ENCODE measurements at regions not wholly inside any gene's neighbourhood (a gene's known extent, or its start where the extent isn't known, plus 50 kb on each side); places are given as distances from the start of the nearest gene placed in this dataset.
"Not testable (repeated sequence)": the region's sequence is repeated elsewhere in the genome, so short reads cannot be mapped to it uniquely, and the experiment has no call there.

- DNase-seq (ENCODE audit: low read depth in 2 of 2): no peak
Observed at GRCh38 chr4:66034671-66035070, 364.4 kb upstream of the EPHA5 start.

- no peak for DNase-seq (ENCODE audit: low read depth in 2 of 2)
Observed at GRCh38 chr4:66034262-66034661, 364.0 kb upstream of the EPHA5 start.

DNA sequence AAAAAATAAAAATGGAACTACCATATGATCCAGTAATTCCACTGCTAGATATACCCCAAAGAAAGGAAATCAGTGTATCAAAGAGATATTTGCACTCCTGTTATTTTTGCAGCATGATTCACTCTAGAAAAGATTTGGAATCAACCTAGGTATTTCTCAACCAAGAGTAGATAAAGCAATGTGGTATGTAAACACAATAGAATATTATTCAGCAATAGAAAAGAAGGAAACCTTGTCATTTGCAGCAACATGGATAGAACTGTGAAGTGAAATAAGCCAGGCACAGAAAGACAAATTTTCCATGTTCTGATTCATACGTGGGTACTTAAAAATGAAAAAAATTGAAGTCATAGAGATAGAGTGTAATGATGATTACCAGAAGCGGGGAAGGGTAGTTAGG lies 362.3 kb upstream of the EPHA5 start:
- DNase-seq (ENCODE audit: low read depth in 2 of 2): no peak

GRCh38 chr4:66028668-66029067 lies 358.4 kb upstream of the EPHA5 start:
- DNase-seq (ENCODE audit: low read depth in 2 of 2): no peak

DNA sequence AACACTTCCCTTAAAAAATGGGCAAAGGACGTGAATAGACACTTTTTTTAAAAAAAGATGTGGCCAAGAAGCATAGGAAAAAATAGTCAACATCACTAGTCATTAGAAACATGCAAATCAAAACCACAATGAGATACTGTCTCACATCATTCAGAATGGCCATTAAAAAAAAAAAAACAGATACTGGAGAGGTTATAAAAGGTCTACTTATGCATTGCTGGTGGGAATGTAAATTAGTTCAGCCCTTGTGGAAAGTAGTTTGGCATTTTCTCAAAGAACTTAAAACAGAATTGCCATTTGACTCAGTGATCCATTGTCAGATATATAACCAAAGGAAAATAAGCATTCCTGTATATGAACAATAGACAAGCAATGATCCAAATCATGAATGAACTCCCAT lies 352.8 kb upstream of the EPHA5 start:
- DNase-seq (ENCODE audit: low read depth in 2 of 2): no peak

DNA sequence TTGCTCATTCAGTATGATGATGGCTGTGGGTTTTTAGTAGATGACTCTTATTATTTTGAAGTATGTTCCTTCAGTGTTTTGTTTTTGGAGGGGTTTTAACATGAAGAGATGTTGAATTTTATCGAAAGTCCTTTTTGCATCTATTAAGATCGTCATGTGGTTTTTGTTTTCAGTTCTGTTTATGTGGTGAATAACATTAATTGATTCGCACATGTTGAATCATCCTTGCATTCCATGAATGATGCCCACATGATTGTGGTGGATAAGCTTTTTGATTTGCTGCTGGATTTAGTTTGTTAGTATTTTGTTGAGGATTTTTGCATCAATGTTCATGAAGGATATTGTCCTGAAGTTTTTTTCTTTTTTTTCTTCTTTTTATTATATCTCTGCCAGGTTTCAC lies 347.4 kb upstream of the EPHA5 start:
- DNase-seq (ENCODE audit: low read depth in 2 of 2): no peak

- DNase-seq (ENCODE audit: low read depth in 2 of 2): no peak
Observed at GRCh38 chr4:66016240-66016639, 346.0 kb upstream of the EPHA5 start.

DNA sequence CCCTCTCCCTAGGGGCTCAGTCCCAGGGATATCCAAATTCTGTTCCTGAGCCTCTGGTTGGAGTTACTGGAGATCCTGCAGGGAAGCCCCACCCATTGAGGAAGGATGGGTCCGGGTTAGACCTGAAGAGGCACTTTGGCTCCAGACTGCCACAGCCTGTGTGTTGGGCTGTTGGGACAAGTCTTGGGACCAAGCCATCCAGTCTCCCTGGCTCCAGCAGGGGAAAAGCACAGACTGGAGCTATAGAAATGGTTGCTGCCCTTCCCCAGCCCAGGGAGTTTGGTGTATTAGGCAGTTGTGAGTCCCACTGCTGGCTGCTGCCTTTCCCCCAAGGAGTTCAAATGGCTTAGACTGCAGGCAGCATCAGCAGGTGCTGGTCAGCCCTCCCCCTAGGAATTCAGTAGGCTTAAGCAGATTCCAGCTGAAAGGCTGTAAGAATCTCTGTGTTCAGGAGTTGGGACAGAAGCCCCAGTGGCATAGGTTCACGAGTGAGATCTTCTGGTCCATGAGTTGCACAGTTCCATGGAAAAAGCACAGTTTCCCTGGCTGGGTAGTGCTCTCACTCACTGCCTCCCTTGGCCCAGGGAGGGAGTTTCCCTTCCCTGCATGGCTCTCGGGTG lies 344.0 kb upstream of the EPHA5 start:
- no peak for DNase-seq (ENCODE audit: low read depth in 2 of 2)

- DNase-seq (ENCODE audit: low read depth in 2 of 2): no peak
Observed at GRCh38 chr4:66000510-66001117, 330.3 kb upstream of the EPHA5 start.

GRCh38 chr4:65999518-65999871 lies 329.2 kb upstream of the EPHA5 start:
- no peak for DNase-seq (ENCODE audit: low read depth in 2 of 2)

DNA sequence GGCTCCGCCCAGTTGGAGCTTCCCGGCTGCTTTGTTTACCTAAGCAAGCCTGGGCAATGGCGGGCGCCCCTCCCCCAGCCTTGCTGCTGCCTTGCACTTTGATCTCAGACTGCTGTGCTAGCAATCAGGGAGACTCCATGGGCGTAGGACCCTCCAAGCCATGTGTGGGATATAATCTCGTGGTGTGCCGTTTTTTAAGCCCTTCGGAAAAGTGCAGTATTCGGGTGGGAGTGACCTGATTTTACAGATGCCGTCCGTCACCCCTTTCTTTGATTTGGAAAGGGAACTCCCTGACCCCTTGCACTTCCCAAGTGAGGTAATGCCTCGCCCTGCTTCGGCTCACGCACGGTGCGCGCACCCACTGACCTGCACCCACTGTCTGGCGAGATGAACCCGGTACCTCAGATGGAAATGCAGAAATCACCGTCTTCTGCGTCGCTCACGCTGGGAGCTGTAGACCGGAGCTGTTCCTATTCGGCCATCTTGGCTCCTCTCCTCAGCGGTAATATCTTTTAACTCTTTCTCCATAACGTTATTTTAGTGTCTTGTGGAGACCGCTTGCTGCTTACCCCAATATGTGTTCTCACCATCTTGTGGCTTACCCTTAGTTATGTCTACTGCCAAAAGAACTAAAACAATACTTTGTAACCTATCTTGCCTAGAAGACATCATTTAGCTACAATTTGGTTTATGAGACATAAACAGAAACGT lies 328.7 kb upstream of the EPHA5 start:
- not testable (repeated sequence) for DNase-seq (ENCODE audit: low read depth in 2 of 2)

DNA sequence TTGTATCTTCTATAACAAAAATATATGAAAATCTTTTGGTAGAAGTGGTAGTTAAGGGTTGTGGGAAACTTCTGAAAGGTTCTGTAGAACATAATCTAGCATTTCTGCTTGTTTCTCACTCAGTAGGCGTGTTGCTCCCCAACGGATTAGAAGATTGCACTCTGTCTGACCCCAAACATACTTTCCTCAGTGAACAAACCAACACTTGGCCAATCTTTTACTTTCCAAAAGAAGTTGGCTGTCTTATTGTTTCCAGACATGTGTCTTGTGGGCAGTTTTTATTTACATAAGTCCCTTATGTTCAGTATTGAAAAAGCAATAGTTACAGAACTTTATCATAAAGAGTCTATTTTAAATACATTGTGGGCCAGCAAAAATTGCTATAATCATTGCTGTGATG lies 312.8 kb upstream of the EPHA5 start:
- no peak for DNase-seq (ENCODE audit: low read depth in 2 of 2)

DNA sequence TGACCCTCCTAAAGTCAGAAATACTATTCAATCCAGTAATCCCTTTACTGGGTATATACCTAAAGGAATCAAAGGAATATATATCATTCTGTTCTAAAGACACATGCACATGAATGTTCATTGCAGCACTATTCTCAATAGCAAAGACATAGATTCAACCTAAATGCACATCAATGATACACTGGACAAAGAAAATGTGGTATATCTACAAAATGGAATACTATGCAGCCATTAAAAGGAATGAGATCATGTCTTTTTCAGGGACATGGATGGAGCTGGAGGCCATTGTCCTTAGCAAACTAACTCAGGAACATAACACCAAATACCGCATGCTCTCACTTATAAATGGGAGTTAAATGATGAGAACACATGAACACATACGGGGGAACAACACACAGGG lies 306.0 kb upstream of the EPHA5 start:
- no peak for DNase-seq (ENCODE audit: low read depth in 2 of 2)

DNA sequence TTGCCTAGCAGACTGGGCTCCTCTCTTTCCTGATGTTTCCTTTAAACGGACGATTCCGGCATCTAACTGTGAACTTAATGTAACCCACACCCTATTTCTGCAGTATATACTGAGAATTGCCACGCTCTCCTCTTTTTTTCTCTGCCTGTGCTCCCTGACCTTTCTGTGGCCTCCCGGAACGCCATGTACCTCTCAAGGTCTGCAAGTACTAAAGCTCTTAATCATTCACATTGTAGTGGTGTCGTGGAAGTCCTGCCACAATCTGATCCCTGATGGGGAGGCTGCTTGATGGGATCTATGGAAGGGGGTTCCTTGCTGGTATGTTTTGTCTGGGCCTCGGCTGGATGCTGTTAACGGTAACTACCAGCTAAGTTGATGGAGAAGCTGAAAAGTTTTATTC lies 302.9 kb upstream of the EPHA5 start:
- no peak for DNase-seq (ENCODE audit: low read depth in 2 of 2)

DNA sequence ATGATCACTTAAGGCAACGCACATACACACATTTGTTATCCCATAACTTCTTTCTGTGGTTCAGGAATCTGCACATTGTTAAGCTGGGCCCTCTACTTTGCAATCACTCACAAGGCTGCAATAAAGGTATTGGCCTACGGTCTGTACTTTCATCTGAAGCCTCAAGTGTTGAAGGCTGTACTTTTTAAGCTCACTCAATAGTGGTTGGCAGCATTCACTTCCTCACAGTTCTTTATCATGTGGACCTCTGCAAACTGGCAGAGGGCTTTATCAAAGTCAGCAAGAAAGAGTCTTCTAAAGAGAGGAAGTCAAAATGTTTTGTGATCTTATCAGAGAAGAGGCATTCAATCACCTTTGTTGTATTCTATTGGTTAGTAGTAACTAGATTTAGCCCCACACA lies 301.4 kb upstream of the EPHA5 start:
- no peak for DNase-seq (ENCODE audit: low read depth in 2 of 2)

GRCh38 chr4:65968831-65969558 lies 298.7 kb upstream of the EPHA5 start:
- no peak for DNase-seq (ENCODE audit: low read depth in 2 of 2)

DNA sequence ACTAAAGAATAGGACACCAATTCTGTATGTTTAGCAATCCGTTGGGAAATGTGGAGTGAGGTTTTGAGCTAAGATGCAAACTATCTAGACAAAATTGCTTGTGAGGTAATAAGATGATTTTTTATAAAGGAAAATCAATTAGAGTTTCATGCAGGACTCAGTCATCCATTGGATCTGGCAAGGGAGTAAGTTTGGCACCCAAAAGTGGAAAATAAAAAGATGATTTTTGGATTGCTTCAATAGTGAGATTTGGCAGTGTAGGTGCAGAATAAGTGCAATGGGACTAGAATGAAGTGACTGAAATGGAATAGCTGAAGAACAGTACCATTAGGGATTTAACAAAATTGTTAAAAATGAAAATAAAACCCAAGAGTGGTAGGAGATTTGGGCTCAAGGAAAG lies 290.5 kb upstream of the EPHA5 start:
- DNase-seq (ENCODE audit: low read depth in 2 of 2): no peak

GRCh38 chr4:65954416-65954815 lies 284.1 kb upstream of the EPHA5 start:
- no peak for DNase-seq (ENCODE audit: low read depth in 2 of 2)

DNA sequence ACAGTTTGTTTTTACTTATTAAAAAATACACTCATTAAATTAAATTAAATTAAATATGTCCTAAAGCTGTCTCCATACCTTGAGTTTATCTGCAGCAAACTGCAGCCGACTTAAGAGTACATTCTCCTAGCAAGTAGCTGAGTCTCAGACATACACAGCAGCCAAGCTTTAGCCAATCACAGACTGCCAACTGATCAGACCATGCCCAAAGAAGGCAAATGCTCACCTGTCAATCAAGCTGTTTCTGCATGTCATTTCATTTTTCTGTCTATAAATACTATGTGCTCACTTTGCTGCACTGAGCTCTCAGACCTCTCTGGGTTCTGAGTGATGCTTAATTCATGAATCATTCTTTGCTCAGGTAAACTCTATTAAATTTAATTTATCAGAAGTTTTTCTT lies 280.9 kb upstream of the EPHA5 start:
- no peak for DNase-seq (ENCODE audit: low read depth in 2 of 2)

DNA sequence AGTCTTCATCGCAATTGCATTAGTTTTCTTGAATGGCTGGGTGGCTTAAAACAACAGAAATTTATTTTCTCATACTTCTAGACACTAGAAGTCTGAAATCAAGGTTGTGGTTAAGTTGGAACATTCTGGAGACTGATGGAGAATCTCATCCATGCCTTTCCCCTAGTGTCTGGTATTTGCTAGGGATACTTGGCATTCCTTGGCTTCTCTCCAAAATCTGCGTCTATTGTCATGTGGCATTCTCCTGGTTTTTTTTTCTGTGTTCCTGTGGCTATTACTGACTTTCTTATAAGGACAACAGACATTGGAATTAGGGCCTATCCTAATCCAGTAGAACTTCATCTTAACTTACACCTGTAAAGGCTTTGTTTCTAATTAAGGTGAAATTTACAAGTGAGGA lies 272.8 kb upstream of the EPHA5 start:
- DNase-seq (ENCODE audit: low read depth in 2 of 2): no peak

- no peak for DNase-seq (ENCODE audit: low read depth in 2 of 2)
Observed at GRCh38 chr4:65924843-65925242, 254.6 kb upstream of the EPHA5 start.

DNA sequence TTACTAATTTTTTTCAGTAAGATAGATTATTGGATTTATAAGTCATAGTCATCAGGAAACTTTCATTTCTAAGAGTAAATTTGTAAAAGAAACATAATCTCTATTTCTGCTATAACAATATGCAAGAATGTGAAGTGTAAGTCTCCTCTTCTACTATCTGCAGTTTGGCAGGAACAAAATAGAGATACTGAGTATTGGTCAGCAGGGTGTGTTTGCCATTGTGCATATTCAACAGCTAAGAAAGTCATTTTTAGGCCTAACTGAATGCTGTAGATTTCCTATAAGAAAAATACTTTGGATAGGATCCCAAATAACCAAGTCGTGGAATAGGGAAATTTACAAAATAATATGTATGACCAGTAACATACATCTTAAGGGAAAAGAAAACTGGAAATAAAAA lies 253.3 kb upstream of the EPHA5 start:
- DNase-seq (ENCODE audit: low read depth in 2 of 2): no peak

DNA sequence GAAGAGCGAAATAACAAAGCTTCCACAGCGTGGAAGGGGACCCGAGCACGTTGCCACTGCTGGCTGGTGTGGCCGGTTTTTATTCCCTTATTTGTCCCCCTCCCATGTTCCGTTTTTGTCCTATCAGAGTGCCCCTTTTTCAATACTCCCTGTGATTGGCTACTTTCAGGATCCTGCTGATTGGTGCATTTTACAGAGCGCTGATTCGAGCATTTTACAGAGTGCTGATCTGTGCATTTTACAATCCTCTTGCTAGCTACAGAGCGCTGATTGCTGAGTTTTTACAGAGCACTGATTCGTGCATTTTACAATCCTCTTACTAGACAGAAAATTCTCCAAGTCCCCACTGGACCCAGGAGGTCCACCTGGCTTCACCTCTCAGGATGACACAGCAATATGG lies 250.9 kb upstream of the EPHA5 start:
- DNase-seq (ENCODE audit: low read depth in 2 of 2): no peak
